Fibroblast of the aortic adventitia (primary cell): ENCODE measurements at regions not wholly inside any gene's neighbourhood (a gene's known extent, or its start where the extent isn't known, plus 50 kb on each side); places are given as distances from the start of the nearest gene placed in this dataset.

ENCODE experiments used
- DNase-seq: peaks from one replicate; pipeline ENCODE4 v3.0.0-alpha.2; 2010; ENCODE audit warnings: low read depth
- H3K4me3 ChIP-seq: 2 replicates; pipeline ENCODE4 v1.5.1; 2011; ENCODE audit warnings: low read depth, mild to moderate bottlenecking, control low read depth, low read length, moderate library complexity
- TF ChIP-seq, protein P1 (sequence below): IDR thresholded peaks from 2 replicates; pipeline ENCODE4 v1.5.1; 2011; ENCODE audit warnings: mild to moderate bottlenecking, low read length, control low read depth, inconsistent platforms; ENCODE audit not compliant: insufficient read depth

DNA sequence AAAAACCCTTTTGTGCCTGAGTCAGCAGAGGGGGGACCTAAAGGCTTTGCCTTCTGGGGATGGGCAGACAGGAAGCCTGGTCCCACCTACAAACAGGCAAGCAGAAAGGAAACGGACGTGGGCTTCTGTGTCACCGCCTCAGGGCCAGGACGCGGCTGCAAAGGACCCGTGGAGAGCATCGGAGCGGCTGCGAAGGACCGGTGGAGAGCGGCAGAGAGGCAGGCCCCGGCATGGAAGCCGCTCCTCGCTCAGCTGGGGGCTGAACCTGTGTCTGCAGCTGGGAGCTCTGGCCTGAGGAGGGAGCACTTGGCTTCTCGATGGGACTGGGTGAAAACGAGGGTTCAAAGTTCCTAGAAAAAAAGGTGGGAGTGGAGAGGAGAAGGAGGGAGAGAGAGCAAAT lies 125.4 kb upstream of the PPP2R2D start:
- no peak for DNase-seq
- no peak overlapping the region for H3K4me3 ChIP-seq
- TF ChIP-seq, protein P1, sequence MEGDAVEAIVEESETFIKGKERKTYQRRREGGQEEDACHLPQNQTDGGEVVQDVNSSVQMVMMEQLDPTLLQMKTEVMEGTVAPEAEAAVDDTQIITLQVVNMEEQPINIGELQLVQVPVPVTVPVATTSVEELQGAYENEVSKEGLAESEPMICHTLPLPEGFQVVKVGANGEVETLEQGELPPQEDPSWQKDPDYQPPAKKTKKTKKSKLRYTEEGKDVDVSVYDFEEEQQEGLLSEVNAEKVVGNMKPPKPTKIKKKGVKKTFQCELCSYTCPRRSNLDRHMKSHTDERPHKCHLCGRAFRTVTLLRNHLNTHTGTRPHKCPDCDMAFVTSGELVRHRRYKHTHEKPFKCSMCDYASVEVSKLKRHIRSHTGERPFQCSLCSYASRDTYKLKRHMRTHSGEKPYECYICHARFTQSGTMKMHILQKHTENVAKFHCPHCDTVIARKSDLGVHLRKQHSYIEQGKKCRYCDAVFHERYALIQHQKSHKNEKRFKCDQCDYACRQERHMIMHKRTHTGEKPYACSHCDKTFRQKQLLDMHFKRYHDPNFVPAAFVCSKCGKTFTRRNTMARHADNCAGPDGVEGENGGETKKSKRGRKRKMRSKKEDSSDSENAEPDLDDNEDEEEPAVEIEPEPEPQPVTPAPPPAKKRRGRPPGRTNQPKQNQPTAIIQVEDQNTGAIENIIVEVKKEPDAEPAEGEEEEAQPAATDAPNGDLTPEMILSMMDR = no peak

DNA sequence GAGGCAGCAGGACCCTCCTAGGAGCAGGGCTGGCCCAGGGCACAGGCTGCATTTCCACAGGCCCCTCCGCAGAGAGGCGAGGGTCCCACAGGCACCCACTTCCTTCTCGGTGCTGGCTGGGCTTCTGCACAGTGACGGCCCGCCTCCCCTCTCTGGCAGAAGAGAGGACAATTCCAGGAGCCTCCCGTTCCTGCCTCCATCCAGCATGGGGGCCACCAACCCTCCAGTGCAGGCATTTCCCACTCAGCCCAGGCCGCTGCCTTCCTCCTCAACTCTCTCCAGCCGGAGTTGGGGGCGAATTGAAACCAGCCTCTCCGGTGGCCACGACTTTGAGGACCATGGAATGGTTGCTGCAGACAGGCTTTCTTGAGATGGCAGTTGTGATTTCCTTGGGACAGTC lies 125.0 kb upstream of the PPP2R2D start:
- DNase-seq = no peak
- TF ChIP-seq, protein P1 = no peak
- no peak overlapping the region for H3K4me3 ChIP-seq

- no peak for DNase-seq
- TF ChIP-seq, protein P1 = no peak
- no peak overlapping the region for H3K4me3 ChIP-seq
Measured at GRCh38 chr10:131776496-131776895, 124.3 kb upstream of the PPP2R2D start.

- no peak overlapping the region for H3K4me3 ChIP-seq
- no peak for DNase-seq
- TF ChIP-seq, protein P1 = no peak
Measured at GRCh38 chr10:131777162-131777561, 123.6 kb upstream of the PPP2R2D start.

- H3K4me3 ChIP-seq = no peak overlapping the region
- TF ChIP-seq, protein P1 = no peak
- no peak for DNase-seq
Measured at GRCh38 chr10:131777921-131778320, 122.9 kb upstream of the PPP2R2D start.

DNA sequence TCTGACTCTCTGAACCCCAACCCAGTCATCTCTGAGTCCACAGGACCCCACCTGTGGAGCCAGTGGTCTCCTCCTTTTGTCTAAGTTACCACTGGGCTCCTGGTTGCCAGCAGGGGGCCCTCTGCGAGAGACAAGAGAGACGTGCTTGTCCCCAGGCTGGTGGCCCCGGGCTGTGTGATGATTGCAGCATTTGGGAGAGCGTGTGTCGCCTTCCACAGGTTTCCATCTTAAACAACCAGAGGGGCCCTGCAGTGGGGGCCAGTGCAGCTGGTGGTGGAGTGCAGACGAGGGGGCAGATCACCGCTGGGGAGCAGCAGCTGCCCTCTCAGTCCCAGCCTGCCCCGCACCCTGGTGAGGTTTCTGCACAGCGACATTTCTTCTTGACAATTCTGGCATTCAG lies 122.4 kb upstream of the PPP2R2D start:
- TF ChIP-seq, protein P1 = no peak
- H3K4me3 ChIP-seq = no peak overlapping the region
- DNase-seq = no peak

GRCh38 chr10:131778842-131779241 lies 122.0 kb upstream of the PPP2R2D start:
- DNase-seq = no peak
- TF ChIP-seq, protein P1 = no peak
- H3K4me3 ChIP-seq = no peak overlapping the region
